ENCODE measurements at regions not wholly inside any gene's neighbourhood (a gene's known extent, or its start where the extent isn't known, plus 50 kb on each side); places are given as distances from the start of the nearest gene placed in this dataset.
"Not testable (repeated sequence)": the region's sequence is repeated elsewhere in the genome, so short reads cannot be mapped to it uniquely, and the experiment has no call there.

GRCh38 chr4:42248972-42249371 lies 96.5 kb upstream of the BEND4 start:
- H3K27ac ChIP-seq, result no peak overlapping the region
- TF ChIP-seq CTCF (conservative IDR thresholded peaks at IDR 0.05), result no peak

GRCh38 chr4:42252315-42252714 lies 99.9 kb upstream of the BEND4 start:
- TF ChIP-seq CTCF (conservative IDR thresholded peaks at IDR 0.05), result no peak
- H3K27ac ChIP-seq, result no peak overlapping the region

- not testable (repeated sequence) for H3K27ac ChIP-seq
Measured at GRCh38 chr4:42257645-42258044, 105.2 kb upstream of the BEND4 start.

- no peak for TF ChIP-seq CTCF (conservative IDR thresholded peaks at IDR 0.05)
- peak overlapping the region; percentile 48 for H3K27ac ChIP-seq
Measured at GRCh38 chr4:42262701-42263490, 110.4 kb upstream of the BEND4 start.

GRCh38 chr4:42265782-42266602 lies 113.5 kb upstream of the BEND4 start:
- TF ChIP-seq CTCF (conservative IDR thresholded peaks at IDR 0.05), result no peak

GRCh38 chr4:42267724-42268123 lies 115.3 kb upstream of the BEND4 start:
- H3K27ac ChIP-seq, result no peak overlapping the region
- no peak for TF ChIP-seq CTCF (conservative IDR thresholded peaks at IDR 0.05)

More at GRCh38 chr4:42265782-42266602, 113.5 kb upstream of the BEND4 start:
- H3K27ac ChIP-seq, result no peak overlapping the region

- no peak for TF ChIP-seq CTCF (conservative IDR thresholded peaks at IDR 0.05)
- H3K27ac ChIP-seq, result no peak overlapping the region
Measured at GRCh38 chr4:42268824-42269223, 116.4 kb upstream of the BEND4 start.

GRCh38 chr4:42271096-42271495 lies 118.6 kb upstream of the BEND4 start:
- no peak for TF ChIP-seq CTCF (conservative IDR thresholded peaks at IDR 0.05)
- H3K27ac ChIP-seq, result no peak overlapping the region
